RWPE2 (cell line): ENCODE measurements at regions not wholly inside any gene's neighbourhood (a gene's known extent, or its start where the extent isn't known, plus 50 kb on each side); places are given as distances from the start of the nearest gene placed in this dataset.
A peak's percentile ranks its signal among the peaks of the same experiment; 100 is the strongest.

Source experiments
- ATAC-seq: fragments of 200-7000 bp; cut with Tn5 transposase; 3 replicates; pipeline ENCODE4 v1.9.1; 2021; ENCODE audit warnings: low read depth
- DNase-seq: peaks from one replicate; pipeline ENCODE4 v3.0.0-alpha.2; 2020; ENCODE audit warnings: low spot score
- H3K27ac ChIP-seq: fragments of 450-650 bp; 2 replicates; pipeline ENCODE4 v1.5.1; 2017; ENCODE audit warnings: mild to moderate bottlenecking; ENCODE audit not compliant: poor library complexity, severe bottlenecking
- H3K27me3 ChIP-seq: fragments of 250-450 bp; sonication (Bioruptor Pico); 2 replicates; pipeline ENCODE4 v1.5.1; 2021; ENCODE audit warnings: mild to moderate bottlenecking, moderate library complexity; ENCODE audit not compliant: insufficient read depth, poor library complexity, severe bottlenecking
- H3K36me3 ChIP-seq: fragments of 250-450 bp; sonication (Bioruptor Pico); 2 replicates; pipeline ENCODE4 v1.5.1; 2020; ENCODE audit warnings: low read depth, mild to moderate bottlenecking, moderate library complexity
- H3K4me1 ChIP-seq: fragments of 250-450 bp; sonication (Bioruptor Pico); 2 replicates; pipeline ENCODE4 v1.5.1; 2021; ENCODE audit warnings: mild to moderate bottlenecking, moderate library complexity; ENCODE audit not compliant: insufficient read depth, poor library complexity, severe bottlenecking
- H3K4me3 ChIP-seq: fragments of 250-450 bp; sonication (Bioruptor Pico); 2 replicates; pipeline ENCODE4 v1.5.1; 2021; ENCODE audit warnings: mild to moderate bottlenecking, moderate library complexity; ENCODE audit not compliant: severe bottlenecking
- H3K9me3 ChIP-seq: fragments of 250-450 bp; sonication (Bioruptor Pico); 2 replicates; pipeline ENCODE4 v1.5.1; 2021; ENCODE audit warnings: mild to moderate bottlenecking, moderate library complexity; ENCODE audit not compliant: severe bottlenecking
- CTCF ChIP-seq: fragments of 450-650 bp; IDR thresholded peaks from one replicate; pipeline ENCODE4 v1.5.1; 2017; ENCODE audit warnings: mild to moderate bottlenecking, moderate library complexity; ENCODE audit not compliant: poor library complexity, severe bottlenecking

GRCh38 chr17:69717819-69718218 lies 303.3 kb downstream of the MAP2K6 start:
- H3K27me3 ChIP-seq: no peaks in the 10 kb centered on the region
- H3K27ac ChIP-seq: no peak overlapping the region
- H3K4me3 ChIP-seq: no peak overlapping the region
- no peaks in the 10 kb centered on the region for H3K36me3 ChIP-seq
- no peaks in the 10 kb centered on the region for H3K4me1 ChIP-seq
- TF ChIP-seq CTCF: no peak
- H3K9me3 ChIP-seq: no peaks in the 10 kb centered on the region
- DNase-seq: no peak
- no peak for ATAC-seq

- ATAC-seq: no peak
- no peak for DNase-seq
- H3K27ac ChIP-seq: no peak overlapping the region
- H3K27me3 ChIP-seq: no peaks in the 10 kb centered on the region
- no peak for TF ChIP-seq CTCF
- no peaks in the 10 kb centered on the region for H3K36me3 ChIP-seq
- no peaks in the 10 kb centered on the region for H3K4me1 ChIP-seq
- H3K4me3 ChIP-seq: no peak overlapping the region
- no peaks in the 10 kb centered on the region for H3K9me3 ChIP-seq
These were observed 305.1 kb downstream of the MAP2K6 start for GRCh38 chr17:69719474-69720048.

- Histone ChIP-seq H3K4me1 (no peaks in the 10 kb centered on the region), H3K36me3 (no peaks in the 10 kb centered on the region), H3K4me3 (no peak overlapping the region), H3K27me3 (no peaks in the 10 kb centered on the region), H3K27ac (no peak overlapping the region), H3K9me3 (no peaks in the 10 kb centered on the region)
- ATAC-seq (no peak), DNase-seq (no peak)
- no peak for TF ChIP-seq CTCF
These were observed 308.0 kb downstream of the MAP2K6 start for GRCh38 chr17:69722518-69722917.

GRCh38 chr17:69723316-69723715 lies 308.8 kb downstream of the MAP2K6 start:
- no peak for ATAC-seq
- TF ChIP-seq CTCF: no peak

GRCh38 chr17:69723741-69724140 lies 309.2 kb downstream of the MAP2K6 start:
- ATAC-seq: peak; percentile 62; the same call in 1 of the 3 replicates
- no peaks in the 10 kb centered on the region for H3K4me1 ChIP-seq
- TF ChIP-seq CTCF: peak; percentile 51

More at GRCh38 chr17:69723316-69723715, 308.8 kb downstream of the MAP2K6 start:
- no peaks in the 10 kb centered on the region for H3K36me3 ChIP-seq
- no peak overlapping the region for H3K4me3 ChIP-seq
- DNase-seq: no peak
- H3K27me3 ChIP-seq: no peaks in the 10 kb centered on the region
- no peaks in the 10 kb centered on the region for H3K9me3 ChIP-seq
- no peaks in the 10 kb centered on the region for H3K4me1 ChIP-seq
- H3K27ac ChIP-seq: no peak overlapping the region

More at GRCh38 chr17:69723741-69724140, 309.2 kb downstream of the MAP2K6 start:
- DNase-seq: no peak
- Histone ChIP-seq H3K27me3 (no peaks in the 10 kb centered on the region), H3K36me3 (no peaks in the 10 kb centered on the region), H3K4me3 (no peak overlapping the region), H3K9me3 (no peaks in the 10 kb centered on the region), H3K27ac (no peak overlapping the region)
